ENCODE measurements at regions not wholly inside any gene's neighbourhood (a gene's known extent, or its start where the extent isn't known, plus 50 kb on each side); places are given as distances from the start of the nearest gene placed in this dataset.

DNA sequence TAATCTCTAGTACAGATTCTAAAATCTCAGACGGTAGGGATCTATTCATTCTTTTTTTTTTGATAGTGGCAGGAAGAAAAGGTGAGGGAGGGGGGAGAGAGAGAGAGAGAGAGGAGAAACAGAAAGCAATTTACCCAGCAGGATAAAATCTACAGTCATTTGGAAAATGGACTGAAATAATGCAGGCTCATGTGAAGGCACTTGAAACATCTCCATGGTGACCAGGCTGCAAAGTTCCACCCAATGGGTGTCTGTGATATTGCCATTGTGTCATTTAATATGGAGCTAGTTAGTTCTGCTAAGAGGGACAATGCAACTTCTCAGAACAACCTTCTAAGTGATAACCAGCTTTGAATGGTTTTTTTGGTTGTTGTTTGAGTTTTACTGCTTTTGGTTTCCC, 165.2 kb upstream of the RAG2 start:
- ChIA-PET CTCF (interaction anchor here (9.2 kb wide), 1 partner anchor 14 kb away, joined by 94 read pairs; no protein-coding TSS in a partner anchor), POLR2A (no interaction called here)
- DNase-seq (ENCODE audit: extremely low spot score), result no peak
- TF ChIP-seq, protein P1, sequence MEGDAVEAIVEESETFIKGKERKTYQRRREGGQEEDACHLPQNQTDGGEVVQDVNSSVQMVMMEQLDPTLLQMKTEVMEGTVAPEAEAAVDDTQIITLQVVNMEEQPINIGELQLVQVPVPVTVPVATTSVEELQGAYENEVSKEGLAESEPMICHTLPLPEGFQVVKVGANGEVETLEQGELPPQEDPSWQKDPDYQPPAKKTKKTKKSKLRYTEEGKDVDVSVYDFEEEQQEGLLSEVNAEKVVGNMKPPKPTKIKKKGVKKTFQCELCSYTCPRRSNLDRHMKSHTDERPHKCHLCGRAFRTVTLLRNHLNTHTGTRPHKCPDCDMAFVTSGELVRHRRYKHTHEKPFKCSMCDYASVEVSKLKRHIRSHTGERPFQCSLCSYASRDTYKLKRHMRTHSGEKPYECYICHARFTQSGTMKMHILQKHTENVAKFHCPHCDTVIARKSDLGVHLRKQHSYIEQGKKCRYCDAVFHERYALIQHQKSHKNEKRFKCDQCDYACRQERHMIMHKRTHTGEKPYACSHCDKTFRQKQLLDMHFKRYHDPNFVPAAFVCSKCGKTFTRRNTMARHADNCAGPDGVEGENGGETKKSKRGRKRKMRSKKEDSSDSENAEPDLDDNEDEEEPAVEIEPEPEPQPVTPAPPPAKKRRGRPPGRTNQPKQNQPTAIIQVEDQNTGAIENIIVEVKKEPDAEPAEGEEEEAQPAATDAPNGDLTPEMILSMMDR (IDR thresholded peaks at IDR 0.05; ENCODE audit: control extremely low read depth, extremely low read depth, low read depth, missing control alignments), result no peak

DNA sequence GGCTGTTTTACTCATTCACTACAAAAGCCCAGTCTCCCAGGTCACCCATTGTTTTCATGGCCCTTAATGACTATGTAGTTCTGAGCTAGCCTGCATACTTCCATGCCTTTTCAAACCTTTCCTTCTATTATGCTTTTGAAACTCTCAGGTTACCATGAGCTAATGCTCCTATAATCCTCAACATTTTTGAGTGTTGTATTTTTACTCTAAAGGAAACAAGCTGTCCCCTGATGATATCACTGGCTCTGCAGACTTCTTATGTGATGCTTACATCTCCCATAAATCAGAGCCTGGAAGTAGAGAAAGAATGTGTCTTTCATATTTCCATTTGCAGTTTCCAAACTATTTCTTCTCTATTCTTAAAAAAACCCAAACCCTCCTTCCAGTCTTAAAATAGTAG, 159.0 kb upstream of the RAG2 start:
- POLR2A ChIA-PET, result no interaction called here
- DNase-seq (ENCODE audit: extremely low spot score), result no peak
- TF ChIP-seq, protein P1 (IDR thresholded peaks at IDR 0.05; ENCODE audit: control extremely low read depth, extremely low read depth, low read depth, missing control alignments), result no peak
- CTCF ChIA-PET, result interaction anchor here (0.9 to 9.2 kb wide), 2 partner anchors 8 to 12 kb away, joined by 3 to 94 read pairs; no protein-coding TSS in a partner anchor

DNA sequence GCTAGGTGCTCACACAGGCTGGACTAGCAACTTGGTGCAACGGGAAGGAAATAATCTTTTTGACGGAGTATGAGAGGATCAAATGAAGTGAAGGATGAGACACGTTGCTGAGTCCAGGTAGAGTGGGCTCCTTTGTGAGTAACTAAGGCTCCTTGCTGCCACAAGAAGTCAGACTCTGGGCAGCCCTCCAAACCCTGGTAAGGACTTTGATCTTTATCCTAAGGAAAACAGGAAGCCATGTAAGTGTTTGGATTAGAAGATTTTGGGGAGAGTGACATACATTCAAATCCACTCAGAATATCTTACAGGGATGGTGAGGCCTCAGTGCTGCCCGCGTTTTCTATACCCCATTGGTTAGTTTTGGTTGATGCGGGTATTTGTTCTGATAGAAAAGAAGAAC, 155.9 kb upstream of the RAG2 start:
- ChIA-PET POLR2A (no interaction called here), CTCF (interaction anchor here (8.8 to 18.8 kb wide), 2 partner anchors 16 to 52 kb away, joined by 160 to 504 read pairs; no protein-coding TSS in a partner anchor)
- TF ChIP-seq, protein P1 (IDR thresholded peaks at IDR 0.05; ENCODE audit: control extremely low read depth, extremely low read depth, low read depth, missing control alignments), result no peak
- DNase-seq (ENCODE audit: extremely low spot score), result no peak

DNA sequence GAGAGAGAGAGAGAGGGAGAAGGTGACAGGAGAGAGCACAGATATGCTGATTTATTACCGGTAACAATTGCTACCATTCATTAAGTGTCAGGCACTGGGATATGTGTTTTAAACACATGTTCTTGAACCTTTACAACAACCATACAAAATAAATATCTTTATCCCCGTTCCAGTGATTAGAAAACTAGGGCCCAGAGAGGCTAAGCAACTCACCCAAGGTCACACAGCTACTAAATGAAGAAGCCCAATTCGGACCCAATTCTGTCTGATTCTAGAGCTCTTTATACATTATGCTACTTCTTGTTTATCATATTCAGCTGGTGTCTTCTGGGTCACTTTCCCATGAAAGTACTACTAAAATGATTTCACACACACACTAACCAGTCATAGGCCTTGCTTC, 154.0 kb upstream of the RAG2 start:
- no peak for DNase-seq (ENCODE audit: extremely low spot score)
- CTCF ChIA-PET, result interaction anchor here (1.6 to 18.8 kb wide), 6 partner anchors 7 to 188 kb away, joined by 4 to 504 read pairs (median 127); partner anchors contain the start of gene RAG1
- POLR2A ChIA-PET, result no interaction called here
- TF ChIP-seq, protein P1 (IDR thresholded peaks at IDR 0.05; ENCODE audit: control extremely low read depth, extremely low read depth, low read depth, missing control alignments), result no peak

DNA sequence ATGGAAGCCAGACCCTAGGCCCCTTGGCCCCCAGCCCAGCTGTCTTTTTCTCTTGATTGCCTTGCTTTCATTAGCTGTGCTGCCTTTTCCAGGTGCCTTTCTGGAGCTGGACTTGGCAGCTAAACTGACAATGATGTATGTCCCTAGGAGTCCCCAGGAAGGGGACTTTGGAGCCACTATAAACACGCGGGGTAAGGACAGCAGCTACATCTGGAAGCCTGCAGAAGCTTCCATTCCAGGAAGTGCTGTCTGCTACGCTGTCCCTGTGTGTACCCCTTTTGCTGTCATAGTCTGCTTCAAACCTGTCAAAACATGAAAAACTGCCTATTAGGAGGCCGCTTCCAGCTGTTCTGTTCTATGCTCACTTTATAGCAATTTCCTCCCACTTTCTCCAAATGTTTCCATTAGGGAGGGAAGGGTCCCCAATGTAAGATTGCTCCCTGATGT, 153.3 kb upstream of the RAG2 start:
- no peak for DNase-seq (ENCODE audit: extremely low spot score)
- ChIA-PET CTCF (interaction anchor here (0.9 to 18.8 kb wide), 9 partner anchors 8 to 188 kb away, joined by 3 to 504 read pairs (median 94); partner anchors contain the start of gene RAG1), POLR2A (no interaction called here)
- TF ChIP-seq, protein P1 (IDR thresholded peaks at IDR 0.05; ENCODE audit: control extremely low read depth, extremely low read depth, low read depth, missing control alignments), result no peak

DNA sequence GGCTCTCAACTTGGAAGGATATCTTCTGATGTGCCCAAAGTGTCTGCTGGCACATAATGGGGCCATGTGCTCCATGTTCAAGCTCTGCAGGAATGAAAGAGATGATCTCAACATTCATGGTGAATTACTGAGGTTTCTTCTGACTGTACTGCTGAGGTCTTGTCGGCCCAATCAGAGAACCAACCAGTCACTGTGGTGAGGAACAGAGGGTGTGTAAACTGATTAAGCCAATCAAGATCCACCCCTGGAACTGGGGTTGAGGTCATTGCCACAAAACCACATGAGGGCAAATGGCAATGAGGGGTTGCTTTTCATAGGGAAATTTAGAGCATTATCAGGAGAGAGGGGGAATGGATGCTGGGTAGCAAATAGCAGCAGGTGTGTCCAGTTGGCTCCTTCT, 152.3 kb upstream of the RAG2 start:
- POLR2A ChIA-PET, result no interaction called here
- CTCF ChIA-PET, result interaction anchor here (0.8 to 18.8 kb wide), 9 partner anchors 8 to 187 kb away, joined by 3 to 504 read pairs (median 94); partner anchors contain the start of gene RAG1
- DNase-seq (ENCODE audit: extremely low spot score), result no peak
- TF ChIP-seq, protein P1 (IDR thresholded peaks at IDR 0.05; ENCODE audit: control extremely low read depth, extremely low read depth, low read depth, missing control alignments), result no peak

All from GM10248 (cell line).